Tibial nerve (tissue), 4 donors: ENCODE measurements at regions not wholly inside any gene's neighbourhood (a gene's known extent, or its start where the extent isn't known, plus 50 kb on each side); places are given as distances from the start of the nearest gene placed in this dataset.
"Not testable (repeated sequence)": the region's sequence is repeated elsewhere in the genome, so short reads cannot be mapped to it uniquely, and the experiment has no call there.

Experiments
- CTCF ChIP-seq, 5 experiments: fragments of 200-600 bp in 3 of 5; fragments of 450-650 bp in 2 of 5; sonication (generic) in 3 of 5; IDR thresholded peaks; one replicate each; pipeline ENCODE4 v1.5.1; 2016 to 2019; ENCODE audit warnings: antibody characterized with exemption in 5 of 5, mild to moderate bottlenecking in 3 of 5, moderate library complexity in 2 of 5
- EP300 ChIP-seq, 2 donors: sonication (generic); formaldehyde crosslinking; IDR thresholded peaks; one replicate each; pipeline ENCODE4 v1.6.1; 2017; ENCODE audit warnings: antibody characterized with exemption in 2 of 2, mild to moderate bottlenecking in 1 of 2

GRCh38 chr10:61037261-61037830, 93.4 kb upstream of the RHOBTB1 start:
- TF ChIP-seq CTCF, EP300 (IDR thresholded peaks at IDR 0.05): not testable (repeated sequence)
